Endothelial cell of umbilical vein (primary cell): ENCODE measurements at regions not wholly inside any gene's neighbourhood (a gene's known extent, or its start where the extent isn't known, plus 50 kb on each side); places are given as distances from the start of the nearest gene placed in this dataset.

Experiments used
- BruUV-seq: library from RNA; stranded (reverse); fragments of 400-500 nt; replicated peaks from 2 replicates; lab custom pipeline; 2021; lab: Mats Ljungman, UMichigan
- CTCF ChIA-PET: fragments of 300-600, 350-600 bp; sonication (Branson Sonifier 250); formaldehyde crosslinking; loops from one replicate; lab custom pipeline; 2021; ENCODE audit warnings: antibody characterized with exemption, inconsistent platforms; lab: Charles Lee
- POLR2A ChIA-PET: fragments of 300-600, 350-600 bp; sonication (Branson Sonifier 250); formaldehyde crosslinking; loops from one replicate; lab custom pipeline; 2021; ENCODE audit warnings: antibody characterized with exemption, inconsistent platforms; lab: Charles Lee
- DNase-seq: peaks from one replicate; pipeline ENCODE4 v3.0.0-alpha.2; 2011; ENCODE audit warnings: low read depth, low spot score
- FAIRE-seq: peaks from 2 replicates; lab custom pipeline; 2011; peaks lifted over from hg19 to GRCh38; lab: Jason Lieb, UNC
- H2AFZ ChIP-seq: 2 replicates; pipeline ENCODE4 v1.6.0; 2012; ENCODE audit warnings: low read depth, low read length, control low read depth, inconsistent platforms
- H3K27ac ChIP-seq: 2 replicates; pipeline ENCODE4 v1.5.1; 2011; ENCODE audit warnings: low read depth, mild to moderate bottlenecking, control low read depth, low read length, moderate library complexity; ENCODE audit not compliant: insufficient read depth
- H3K27me3 ChIP-seq, 2 experiments: 2 replicates each; pipeline versions ENCODE4 v1.6.0 to v1.6.1; 2011; ENCODE audit warnings: low read length in 2 of 2, mixed read lengths in 1 of 2; ENCODE audit not compliant: control insufficient read depth in 2 of 2, insufficient read depth in 2 of 2
- H3K36me3 ChIP-seq, 2 experiments: 2 replicates in 1 of 2; 3 replicates in 1 of 2; pipeline ENCODE4 v1.5.1; 2011; ENCODE audit warnings: low read length in 2 of 2, mild to moderate bottlenecking in 1 of 2, moderate library complexity in 1 of 2; ENCODE audit not compliant: control insufficient read depth in 2 of 2, insufficient read depth in 2 of 2; ENCODE audit errors: extremely low read depth in 1 of 2
- H3K4me1 ChIP-seq: 3 replicates; pipeline ENCODE4 v1.5.1; 2011; ENCODE audit warnings: mild to moderate bottlenecking, low read length; ENCODE audit not compliant: control insufficient read depth, insufficient read depth; ENCODE audit errors: extremely low read depth
- H3K4me2 ChIP-seq: 2 replicates; pipeline ENCODE4 v1.6.1; 2011; ENCODE audit warnings: low read length, control low read depth, mixed read lengths; ENCODE audit not compliant: insufficient read depth
- H3K4me3 ChIP-seq, 3 experiments: fragments of 200-600 bp in 1 of 3; sonication (generic), shearing (Covaris generic) in 1 of 3; replicated peaks in 1 of 3; 2 replicates each; pipeline ENCODE4 v1.5.1; 2011 to 2016; ENCODE audit warnings: control low read depth in 3 of 3, low read length in 3 of 3, mild to moderate bottlenecking in 2 of 3, inconsistent platforms in 1 of 3, low read depth in 1 of 3, moderate library complexity in 1 of 3; ENCODE audit not compliant: insufficient read depth in 1 of 3
- H3K79me2 ChIP-seq: 2 replicates; pipeline ENCODE4 v1.6.0; 2012; ENCODE audit warnings: low read length, inconsistent platforms; ENCODE audit not compliant: control insufficient read depth, insufficient read depth
- H3K9ac ChIP-seq: replicated peaks from 2 replicates; pipeline ENCODE3; 2011; ENCODE audit warnings: low read length, control low read depth; ENCODE audit not compliant: insufficient read depth; ENCODE audit errors: extremely low read depth
- H3K9me1 ChIP-seq: replicated peaks from 3 replicates; pipeline ENCODE4 v1.6.0; 2011; ENCODE audit warnings: mild to moderate bottlenecking, low read length; ENCODE audit not compliant: control insufficient read depth, insufficient read depth; ENCODE audit errors: extremely low read depth
- H3K9me3 ChIP-seq: replicated peaks from 2 replicates; pipeline ENCODE4 v1.5.1; 2012; ENCODE audit warnings: low read length, inconsistent platforms; ENCODE audit not compliant: control insufficient read depth, insufficient read depth
- H4K20me1 ChIP-seq: replicated peaks from 2 replicates; pipeline ENCODE3; 2011; ENCODE audit warnings: mild to moderate bottlenecking, low read length; ENCODE audit not compliant: control insufficient read depth, insufficient read depth; ENCODE audit errors: extremely low read depth
- EZH2 ChIP-seq: IDR thresholded peaks from 2 replicates; pipeline ENCODE4 v1.6.1; 2012; ENCODE audit warnings: borderline replicate concordance, low read depth, mild to moderate bottlenecking, moderate library complexity, low read length, inconsistent platforms; ENCODE audit not compliant: severe bottlenecking
- FOS ChIP-seq: IDR thresholded peaks from 2 replicates; pipeline ENCODE4 v1.6.1; 2011; ENCODE audit warnings: mild to moderate bottlenecking, low read length, moderate library complexity, borderline replicate concordance; ENCODE audit not compliant: insufficient read depth
- GATA2 ChIP-seq: IDR thresholded peaks from 2 replicates; pipeline ENCODE4 v1.7.0; 2011; ENCODE audit warnings: low read depth, mild to moderate bottlenecking, moderate library complexity, mixed read lengths, low read length; ENCODE audit not compliant: insufficient read length, insufficient read depth
- JUN ChIP-seq: IDR thresholded peaks from 2 replicates; pipeline ENCODE4 v1.6.1; 2011; ENCODE audit warnings: borderline replicate concordance, low read depth; ENCODE audit not compliant: insufficient read length, insufficient read depth
- MYC ChIP-seq: IDR thresholded peaks from one replicate; pipeline ENCODE4 v1.6.1; 2011; ENCODE audit warnings: mild to moderate bottlenecking, low read depth, low read length
- POLR2A ChIP-seq: IDR thresholded peaks from 2 replicates; pipeline ENCODE4 v1.6.1; 2012; ENCODE audit warnings: low read depth, mild to moderate bottlenecking, control low read depth, low read length
- POLR2AphosphoS5 ChIP-seq: IDR thresholded peaks from 2 replicates; pipeline ENCODE4 v1.6.1; 2012; ENCODE audit warnings: low read depth, mild to moderate bottlenecking, control low read depth, low read length, moderate library complexity; ENCODE audit not compliant: insufficient read depth
- dilution Hi-C: fragments of 300-500 bp; cut with MboI; formaldehyde crosslinking; loops from one replicate; pipeline ENCODE4 v1.15.0; 2019; ENCODE audit warnings: low sequenced_read_pairs; ENCODE audit not compliant: extremely low pct_ligation_motif_present
- intact Hi-C: fragments of 100-400 bp; cut with micrococcal nuclease; formaldehyde crosslinking; loops from one replicate; pipeline ENCODE4 v1.10.0; 2022
- TF ChIP-seq, protein P1 (sequence below): IDR thresholded peaks from 2 replicates; pipeline ENCODE4 v1.6.1; 2011; ENCODE audit not compliant: insufficient read depth, insufficient read length
- TF ChIP-seq, protein P2 (sequence below), 2 donors: IDR thresholded peaks; 1 replicate in 1 of 2; 2 replicates in 1 of 2; pipeline ENCODE4 v1.5.1; 2011; ENCODE audit warnings: low read length in 2 of 2, mild to moderate bottlenecking in 2 of 2, moderate library complexity in 2 of 2, control low read depth in 1 of 2, inconsistent platforms in 1 of 2, low read depth in 1 of 2; ENCODE audit not compliant: insufficient read depth in 1 of 2; ENCODE audit errors: extremely low read depth in 1 of 2

DNA sequence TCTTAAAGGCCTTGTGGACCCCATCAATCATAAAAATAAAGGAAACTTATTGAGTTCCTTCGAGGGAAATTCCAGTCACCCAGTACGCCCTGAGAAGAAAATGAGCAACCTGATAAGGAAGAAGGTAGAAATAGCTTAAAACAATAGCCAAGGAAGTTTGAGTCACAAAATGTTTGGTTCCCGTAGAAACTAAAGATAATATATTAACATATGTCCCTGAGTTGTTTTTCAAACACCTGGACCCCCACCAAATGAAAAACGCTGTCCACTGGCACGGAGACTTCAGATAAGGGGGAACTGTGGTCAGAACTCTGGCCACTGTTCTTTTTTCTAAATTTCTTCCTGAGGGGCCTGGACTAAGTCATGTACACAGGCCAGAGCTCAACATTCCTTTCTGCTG, 669.1 kb downstream of the ADCYAP1 start:
- no peak for FAIRE-seq
- TF ChIP-seq, protein P1, sequence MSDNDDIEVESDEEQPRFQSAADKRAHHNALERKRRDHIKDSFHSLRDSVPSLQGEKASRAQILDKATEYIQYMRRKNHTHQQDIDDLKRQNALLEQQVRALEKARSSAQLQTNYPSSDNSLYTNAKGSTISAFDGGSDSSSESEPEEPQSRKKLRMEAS, result no peak
- TF ChIP-seq POLR2A (no peak), GATA2 (no peak), JUN (no peak), MYC (no peak), POLR2AphosphoS5 (no peak), FOS (no peak), EZH2 (no peak)
- TF ChIP-seq, protein P2, sequence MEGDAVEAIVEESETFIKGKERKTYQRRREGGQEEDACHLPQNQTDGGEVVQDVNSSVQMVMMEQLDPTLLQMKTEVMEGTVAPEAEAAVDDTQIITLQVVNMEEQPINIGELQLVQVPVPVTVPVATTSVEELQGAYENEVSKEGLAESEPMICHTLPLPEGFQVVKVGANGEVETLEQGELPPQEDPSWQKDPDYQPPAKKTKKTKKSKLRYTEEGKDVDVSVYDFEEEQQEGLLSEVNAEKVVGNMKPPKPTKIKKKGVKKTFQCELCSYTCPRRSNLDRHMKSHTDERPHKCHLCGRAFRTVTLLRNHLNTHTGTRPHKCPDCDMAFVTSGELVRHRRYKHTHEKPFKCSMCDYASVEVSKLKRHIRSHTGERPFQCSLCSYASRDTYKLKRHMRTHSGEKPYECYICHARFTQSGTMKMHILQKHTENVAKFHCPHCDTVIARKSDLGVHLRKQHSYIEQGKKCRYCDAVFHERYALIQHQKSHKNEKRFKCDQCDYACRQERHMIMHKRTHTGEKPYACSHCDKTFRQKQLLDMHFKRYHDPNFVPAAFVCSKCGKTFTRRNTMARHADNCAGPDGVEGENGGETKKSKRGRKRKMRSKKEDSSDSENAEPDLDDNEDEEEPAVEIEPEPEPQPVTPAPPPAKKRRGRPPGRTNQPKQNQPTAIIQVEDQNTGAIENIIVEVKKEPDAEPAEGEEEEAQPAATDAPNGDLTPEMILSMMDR (IDR thresholded peaks at IDR 0.05; ENCODE audit: extremely low read depth in 1 of 2, insufficient read depth in 1 of 2, low read depth in 1 of 2, low read length in 2 of 2), result no peak
- ChIA-PET POLR2A (no interaction called here), CTCF (interaction anchor here (1.6 kb wide), 1 partner anchor 12 kb away, joined by 5 read pairs; no protein-coding TSS in a partner anchor)
- no peaks in the 10 kb centered on the region for H3K9me1 ChIP-seq
- no peaks in the 10 kb centered on the region for H3K79me2 ChIP-seq
- no peak overlapping the region for H3K9ac ChIP-seq
- no peaks in the 10 kb centered on the region for H3K36me3 ChIP-seq
- no peak overlapping the region for H3K27ac ChIP-seq
- H3K9me3 ChIP-seq, result no peaks in the 10 kb centered on the region
- H3K4me2 ChIP-seq, result no peak overlapping the region
- intact Hi-C loops, result no loop called here
- no peaks in the 10 kb centered on the region for H4K20me1 ChIP-seq
- H3K4me1 ChIP-seq, result no peaks in the 10 kb centered on the region
- H2AFZ ChIP-seq, result no peak overlapping the region
- no peak overlapping the region for H3K4me3 ChIP-seq
- DNase-seq, result peak; percentile 19
- no peaks in the 10 kb centered on the region for H3K27me3 ChIP-seq
- dilution Hi-C loops, result no loop called here
- BruUV-seq, result no TSS peak
